ENCODE measurements at regions not wholly inside any gene's neighbourhood (a gene's known extent, or its start where the extent isn't known, plus 50 kb on each side); places are given as distances from the start of the nearest gene placed in this dataset.

GRCh38 chr22:48239461-48240147 is 1477.2 kb downstream of the TBC1D22A start:
- DNase-seq (ENCODE audit: low read depth in 2 of 2) = no peak

- DNase-seq (ENCODE audit: low read depth in 2 of 2) = no peak
These were observed 1476.5 kb downstream of the TBC1D22A start for GRCh38 chr22:48238966-48239365.

- no peak for DNase-seq (ENCODE audit: low read depth in 2 of 2)
These were observed 1476.0 kb downstream of the TBC1D22A start for GRCh38 chr22:48238284-48238915.

GRCh38 chr22:48237466-48238283 is 1475.2 kb downstream of the TBC1D22A start:
- DNase-seq (ENCODE audit: low read depth in 2 of 2) = no peak

GRCh38 chr22:48236261-48236660 is 1473.8 kb downstream of the TBC1D22A start:
- DNase-seq (ENCODE audit: low read depth in 2 of 2) = no peak

- no peak for DNase-seq (ENCODE audit: low read depth in 2 of 2)
These were observed 1473.3 kb downstream of the TBC1D22A start for GRCh38 chr22:48235744-48236143.

- no peak for DNase-seq (ENCODE audit: low read depth in 2 of 2)
These were observed 1471.6 kb downstream of the TBC1D22A start for GRCh38 chr22:48234011-48234410.

- DNase-seq (ENCODE audit: low read depth in 2 of 2) = no peak
These were observed 1471.1 kb downstream of the TBC1D22A start for GRCh38 chr22:48233586-48233985.

GRCh38 chr22:48228468-48228867 is 1466.0 kb downstream of the TBC1D22A start:
- DNase-seq (ENCODE audit: low read depth in 2 of 2) = no peak

GRCh38 chr22:48227341-48228018 is 1465.0 kb downstream of the TBC1D22A start:
- no peak for DNase-seq (ENCODE audit: low read depth in 2 of 2)

- DNase-seq (ENCODE audit: low read depth in 2 of 2) = no peak
These were observed 1463.9 kb downstream of the TBC1D22A start for GRCh38 chr22:48226026-48227013.

GRCh38 chr22:48224332-48224731 is 1461.9 kb downstream of the TBC1D22A start:
- DNase-seq (ENCODE audit: low read depth in 2 of 2) = no peak

- no peak for DNase-seq (ENCODE audit: low read depth in 2 of 2)
These were observed 1461.2 kb downstream of the TBC1D22A start for GRCh38 chr22:48223488-48224190.

GRCh38 chr22:48222742-48223487 is 1460.5 kb downstream of the TBC1D22A start:
- DNase-seq (ENCODE audit: low read depth in 2 of 2) = no peak

GRCh38 chr22:48218889-48219420 is 1456.5 kb downstream of the TBC1D22A start:
- no peak for DNase-seq (ENCODE audit: low read depth in 2 of 2)

- DNase-seq (ENCODE audit: low read depth in 2 of 2) = no peak
These were observed 1455.1 kb downstream of the TBC1D22A start for GRCh38 chr22:48217596-48217995.

GRCh38 chr22:48212727-48213126 is 1450.3 kb downstream of the TBC1D22A start:
- DNase-seq (ENCODE audit: low read depth in 2 of 2) = no peak

- no peak for DNase-seq (ENCODE audit: low read depth in 2 of 2)
These were observed 1448.4 kb downstream of the TBC1D22A start for GRCh38 chr22:48210812-48211211.

GRCh38 chr22:48210198-48210580 is 1447.7 kb downstream of the TBC1D22A start:
- no peak for DNase-seq (ENCODE audit: low read depth in 2 of 2)
